Gastroesophageal sphincter (tissue), 3 donors: ENCODE measurements at regions not wholly inside any gene's neighbourhood (a gene's known extent, or its start where the extent isn't known, plus 50 kb on each side); places are given as distances from the start of the nearest gene placed in this dataset.

Experiments used
- CTCF ChIP-seq, 4 experiments: fragments of 200-600 bp in 2 of 4; fragments of 450-650 bp in 2 of 4; sonication (generic) in 1 of 4; IDR thresholded peaks; one replicate each; pipeline ENCODE4 v1.5.1; 2017 to 2019; ENCODE audit warnings: antibody characterized with exemption in 4 of 4, mild to moderate bottlenecking in 2 of 4, moderate library complexity in 2 of 4
- EP300 ChIP-seq: sonication (generic); formaldehyde crosslinking; IDR thresholded peaks from one replicate; pipeline ENCODE4 v1.6.1; 2017; ENCODE audit warnings: antibody characterized with exemption, mild to moderate bottlenecking
- POLR2AphosphoS5 ChIP-seq: sonication (generic); formaldehyde crosslinking; IDR thresholded peaks from one replicate; pipeline ENCODE4 v1.6.1; 2017; ENCODE audit warnings: antibody characterized with exemption

- TF ChIP-seq POLR2AphosphoS5 = no peak
- TF ChIP-seq CTCF (IDR thresholded peaks at IDR 0.05) = no peak
- TF ChIP-seq EP300 = no peak
Observed at GRCh38 chr16:54696522-54696921, 234.1 kb upstream of the IRX5 start.
